Hypothalamus (tissue), 51 donors: ENCODE measurements at regions not wholly inside any gene's neighbourhood (a gene's known extent, or its start where the extent isn't known, plus 50 kb on each side); places are given as distances from the start of the nearest gene placed in this dataset.

Source experiments
- DNase-seq, 51 donors: peaks; one replicate each; lab custom pipeline; 2025; lab: John Stamatoyannopoulos, UW

DNA sequence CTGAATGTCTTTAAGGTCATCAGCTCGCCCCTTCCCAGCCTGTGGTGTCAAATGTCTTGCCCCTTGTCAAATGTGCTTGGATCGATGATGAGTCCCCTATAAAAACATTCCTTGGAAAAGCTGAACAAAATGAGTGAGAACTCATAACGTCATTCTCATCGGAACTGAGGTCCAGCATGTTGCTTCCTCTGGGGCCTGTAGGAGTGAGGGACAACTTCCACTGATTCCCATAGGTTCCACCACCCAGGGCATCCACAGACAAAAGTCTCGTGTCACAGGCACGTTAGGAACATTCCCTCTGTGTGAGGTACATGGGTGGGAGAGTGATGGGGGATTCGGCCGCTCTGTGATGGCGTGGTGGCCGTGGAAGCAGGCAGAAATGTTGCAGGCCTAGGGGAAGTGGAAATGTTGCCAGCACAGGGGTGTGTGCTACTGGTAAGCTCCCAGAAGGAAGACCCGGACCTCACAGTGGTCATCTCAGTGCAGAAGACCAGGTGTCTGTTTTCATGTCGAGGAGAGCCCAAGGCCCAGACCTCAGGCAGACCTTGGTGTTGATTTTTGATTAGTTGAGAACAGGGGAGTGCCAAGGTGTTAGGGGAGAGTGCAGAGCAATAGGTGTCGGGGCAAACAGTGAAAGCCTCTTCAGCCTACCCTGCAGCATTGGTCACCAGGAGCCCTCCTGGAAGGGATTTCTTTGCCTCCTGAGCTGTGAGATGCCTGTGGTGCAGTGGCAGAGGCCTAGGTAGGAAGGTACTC is 96.8 kb downstream of the SNRPN start:
- no peak for DNase-seq

DNA sequence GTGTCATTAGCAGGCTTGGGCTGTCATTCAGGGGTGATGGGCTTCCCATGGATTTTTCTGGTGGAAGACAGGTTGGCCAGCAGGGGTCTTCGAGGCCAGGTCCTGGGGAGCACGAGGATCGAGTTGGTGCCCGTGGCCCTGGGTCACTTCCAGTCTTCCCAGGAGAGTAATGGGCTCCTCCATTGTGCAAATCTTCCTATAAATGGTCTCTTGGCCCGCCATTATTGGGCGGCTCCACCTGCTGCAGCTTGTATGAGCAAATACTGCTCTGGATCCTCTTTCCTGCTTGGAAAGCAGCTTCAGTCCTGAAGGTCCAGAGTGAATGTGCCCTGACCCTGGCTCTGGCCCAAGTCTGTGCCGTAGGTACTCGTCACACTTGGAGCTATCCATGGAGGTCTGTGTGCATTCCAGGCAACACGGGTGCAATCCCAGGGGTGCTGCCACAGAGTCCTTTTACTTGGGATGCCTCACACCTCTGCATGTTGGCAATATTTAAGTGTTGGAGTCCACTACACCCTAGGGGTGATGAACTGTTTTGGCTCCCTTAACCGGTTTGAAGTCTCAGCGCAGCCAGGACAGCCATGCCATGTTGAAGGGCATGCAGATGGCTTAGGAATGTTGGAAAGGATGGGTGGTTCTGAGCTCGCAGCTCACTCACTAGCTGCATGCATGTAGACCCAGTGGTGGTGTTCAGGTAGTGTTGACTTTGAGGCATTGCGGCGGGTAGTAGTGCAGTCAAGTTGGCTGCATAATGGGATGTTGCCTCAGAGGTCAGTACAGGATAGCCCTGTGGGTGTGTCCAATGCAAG is 97.6 kb downstream of the SNRPN start:
- no peak for DNase-seq

DNA sequence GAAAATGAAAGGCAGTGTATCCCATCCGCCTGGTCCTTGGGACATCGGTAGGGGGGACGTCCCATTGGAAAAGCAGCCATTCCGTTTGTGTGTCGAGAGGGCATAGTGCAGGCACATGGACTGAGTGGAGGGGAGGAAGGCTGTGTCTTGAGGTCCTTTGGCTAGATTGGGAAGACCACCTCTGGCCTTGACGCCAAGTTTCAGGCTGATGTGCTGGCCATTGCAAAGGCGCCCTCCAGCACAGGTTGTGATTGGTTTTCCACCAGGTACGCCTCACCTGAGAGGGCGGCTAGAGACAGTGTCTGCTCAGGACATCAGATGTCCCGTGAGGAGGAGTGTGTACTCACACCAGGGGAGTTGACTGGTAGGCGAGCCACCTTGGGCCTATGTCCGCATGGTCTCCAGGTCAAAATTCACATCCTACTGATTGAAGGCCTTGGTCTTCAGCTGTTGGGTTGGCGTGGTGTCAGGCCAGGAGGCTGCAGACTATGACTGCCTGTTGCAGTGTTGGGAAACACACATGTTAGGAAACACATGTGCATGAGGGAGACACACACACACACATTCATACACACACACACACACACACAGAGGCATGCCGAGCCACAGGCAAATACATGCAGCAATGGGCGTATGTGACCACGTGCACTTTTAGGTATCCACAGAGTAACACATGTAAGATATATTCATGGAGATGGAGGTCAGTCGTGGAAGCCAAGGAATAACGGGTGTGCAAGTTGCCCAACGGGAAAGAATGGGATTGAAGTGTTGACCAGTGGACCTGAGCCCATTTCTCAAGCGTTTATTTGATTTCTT is 98.4 kb downstream of the SNRPN start:
- DNase-seq, result no peak

DNA sequence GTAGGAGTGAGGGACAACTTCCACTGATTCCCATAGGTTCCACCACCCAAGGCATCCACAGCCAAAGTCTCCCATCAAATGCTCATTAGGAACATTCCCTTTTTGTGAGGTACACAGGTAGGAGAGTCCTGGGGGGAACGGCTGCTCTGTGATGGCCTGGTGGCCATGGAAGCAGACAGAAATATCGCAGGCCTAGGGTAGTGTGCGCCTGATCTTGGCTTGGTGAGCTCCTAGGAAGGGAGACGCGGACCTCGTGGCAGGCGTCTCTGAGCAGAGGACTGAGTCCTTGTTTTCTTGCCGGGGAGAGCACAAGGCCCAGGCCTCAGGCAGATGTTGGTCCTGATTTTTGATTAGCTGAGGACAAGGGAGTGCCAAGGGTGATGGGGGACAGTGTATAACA is 99.5 kb downstream of the SNRPN start:
- no peak for DNase-seq

DNA sequence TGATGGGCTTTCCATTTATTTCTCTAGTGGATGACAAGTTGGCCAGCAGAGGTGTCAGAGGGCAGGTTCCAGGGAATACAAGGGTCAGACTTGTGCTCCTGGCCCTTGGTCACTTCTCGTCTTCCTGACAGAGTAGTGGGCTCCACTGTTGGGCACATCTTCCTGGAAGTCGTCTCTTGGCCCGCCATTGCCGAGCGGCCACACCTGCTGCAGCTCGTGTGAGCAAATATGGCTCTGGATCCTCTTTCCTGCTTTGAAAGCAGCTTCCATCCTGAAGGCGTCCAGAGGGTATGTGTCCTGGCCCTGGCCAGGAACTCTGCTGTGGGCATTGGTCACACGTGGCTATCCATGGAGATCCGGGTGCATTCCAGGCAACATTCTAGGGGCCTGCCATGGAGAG is 100.2 kb downstream of the SNRPN start:
- DNase-seq, result no peak

DNA sequence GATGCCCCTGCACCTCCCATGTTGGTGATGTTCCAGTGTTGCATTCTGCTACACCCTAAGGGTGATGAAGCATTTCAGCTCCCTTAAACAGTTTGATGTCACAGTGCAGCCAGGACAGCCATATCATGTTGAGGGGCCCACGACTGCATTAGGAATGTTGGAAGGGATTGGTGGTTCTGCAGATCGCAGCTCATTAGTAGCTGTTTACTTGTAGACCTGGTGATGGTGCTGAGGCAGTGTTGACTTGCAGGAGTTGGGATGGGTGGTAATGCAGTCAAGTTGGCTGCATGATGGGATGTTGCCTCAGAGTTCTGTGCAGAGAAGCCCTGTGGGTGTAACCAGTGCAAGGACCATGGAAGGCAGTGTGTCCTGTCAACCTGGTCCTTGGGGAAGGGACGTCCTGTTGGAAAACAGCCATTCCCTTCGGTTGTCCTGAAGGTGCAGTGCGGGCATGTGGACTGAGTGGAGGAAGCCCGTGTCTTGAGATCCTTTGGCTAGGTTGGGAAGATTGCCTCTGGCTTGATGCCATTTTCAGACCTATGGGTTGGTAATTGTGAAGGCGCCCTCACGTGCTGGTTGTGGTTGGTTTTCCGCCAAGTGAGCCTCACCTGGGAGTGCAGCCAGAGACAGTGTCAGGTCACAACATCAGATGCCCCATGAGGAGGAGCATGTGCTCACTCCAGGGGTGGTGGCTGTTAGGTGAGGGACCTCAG is 100.7 kb downstream of the SNRPN start:
- DNase-seq, result no peak

DNA sequence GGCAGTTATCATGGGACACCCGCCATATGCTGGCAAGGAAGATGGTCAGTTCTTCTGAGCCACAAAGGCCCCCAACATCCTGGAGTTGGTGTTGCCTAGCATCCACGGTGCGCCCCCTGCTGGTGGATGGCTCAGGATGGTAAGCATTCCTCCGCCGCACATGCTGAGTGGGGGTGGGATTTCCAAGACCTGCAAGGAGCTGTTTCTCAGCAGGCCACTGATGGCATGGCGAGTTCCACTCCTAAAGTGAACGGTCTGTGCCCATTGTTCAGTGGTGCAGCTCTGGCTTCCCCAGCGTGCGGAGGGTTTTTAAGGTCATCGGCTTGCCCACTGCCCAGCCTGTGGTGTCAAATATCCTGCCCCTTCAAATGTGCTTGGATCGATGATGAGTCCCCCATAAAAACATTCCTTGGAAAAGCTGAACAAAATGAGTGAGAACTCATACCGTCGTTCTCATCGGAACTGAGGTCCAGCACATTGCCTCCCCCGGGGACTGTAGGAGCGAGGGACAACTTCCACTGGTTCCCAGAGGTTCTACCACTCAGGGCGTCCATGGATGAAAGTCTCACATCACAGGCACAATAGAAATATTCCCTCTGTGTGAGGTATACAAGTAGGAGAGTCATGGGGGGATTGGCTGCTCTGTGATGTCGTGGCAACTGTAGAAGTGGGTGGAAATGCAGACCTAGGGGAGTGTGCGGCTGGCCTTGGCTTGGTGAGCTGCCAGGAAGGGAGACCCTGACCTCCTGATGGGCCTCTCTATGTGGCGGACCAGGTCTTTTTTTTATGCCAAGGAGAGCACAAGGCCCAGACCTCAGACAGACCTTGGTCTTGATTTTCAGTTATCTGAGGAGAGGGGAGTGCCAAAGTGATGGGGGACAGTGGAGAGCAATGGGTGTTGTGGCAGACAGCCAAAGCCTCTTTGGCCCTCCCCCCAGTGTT is 102.0 kb downstream of the SNRPN start:
- no peak for DNase-seq

DNA sequence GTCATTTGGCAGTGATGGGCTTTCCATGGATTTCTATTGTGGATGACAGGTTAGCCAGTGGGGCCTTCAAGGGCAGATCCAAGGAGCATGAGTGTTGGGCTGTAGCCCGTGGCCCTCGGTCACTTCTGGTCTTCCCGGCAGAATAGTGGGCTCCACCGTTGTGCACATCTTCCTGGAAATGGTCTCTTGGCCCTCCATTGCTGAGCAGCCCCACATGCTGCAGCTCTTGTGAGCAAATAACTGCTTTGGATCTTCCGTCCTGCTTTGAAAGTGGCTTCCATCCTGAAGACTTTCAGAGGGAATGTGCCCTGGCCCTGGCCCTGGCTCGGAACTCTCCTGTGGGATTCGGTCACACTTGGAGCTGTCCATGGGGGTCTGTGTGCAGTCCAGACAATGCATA is 102.8 kb downstream of the SNRPN start:
- no peak for DNase-seq

DNA sequence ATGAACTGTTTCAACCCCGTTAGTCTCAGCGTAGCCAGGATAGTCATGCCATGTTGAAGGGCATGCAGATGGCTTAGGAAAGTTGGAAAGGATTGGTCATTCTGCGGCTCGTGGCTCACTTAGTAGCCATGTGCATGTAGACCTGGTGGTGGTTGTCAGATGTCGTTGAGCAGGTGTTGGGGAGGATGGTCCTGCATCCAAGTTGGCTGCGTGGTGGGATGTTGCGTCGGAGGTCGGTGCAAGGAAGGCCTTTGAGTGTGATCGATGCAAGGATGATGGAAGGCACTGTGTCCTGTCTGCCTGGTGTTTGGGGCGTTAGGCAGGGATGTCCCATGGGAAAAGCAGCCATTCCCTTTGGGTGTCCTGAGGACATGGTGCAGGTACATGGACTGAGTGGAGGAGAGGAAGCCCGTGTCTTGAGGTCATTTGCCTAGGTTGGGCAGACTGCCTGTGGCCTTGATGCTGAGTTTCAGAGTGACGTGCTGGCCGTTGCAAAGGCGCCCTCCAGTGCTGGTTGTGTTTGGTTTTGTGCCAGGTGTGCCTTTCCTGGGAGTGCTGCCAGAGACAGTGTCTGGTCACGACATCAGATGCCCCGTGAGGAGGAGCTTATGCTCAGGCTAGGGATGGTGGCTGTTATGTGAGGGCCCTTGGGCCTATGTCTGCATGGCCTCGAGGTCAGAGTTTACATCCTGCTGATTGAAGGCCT is 103.4 kb downstream of the SNRPN start:
- no peak for DNase-seq

DNA sequence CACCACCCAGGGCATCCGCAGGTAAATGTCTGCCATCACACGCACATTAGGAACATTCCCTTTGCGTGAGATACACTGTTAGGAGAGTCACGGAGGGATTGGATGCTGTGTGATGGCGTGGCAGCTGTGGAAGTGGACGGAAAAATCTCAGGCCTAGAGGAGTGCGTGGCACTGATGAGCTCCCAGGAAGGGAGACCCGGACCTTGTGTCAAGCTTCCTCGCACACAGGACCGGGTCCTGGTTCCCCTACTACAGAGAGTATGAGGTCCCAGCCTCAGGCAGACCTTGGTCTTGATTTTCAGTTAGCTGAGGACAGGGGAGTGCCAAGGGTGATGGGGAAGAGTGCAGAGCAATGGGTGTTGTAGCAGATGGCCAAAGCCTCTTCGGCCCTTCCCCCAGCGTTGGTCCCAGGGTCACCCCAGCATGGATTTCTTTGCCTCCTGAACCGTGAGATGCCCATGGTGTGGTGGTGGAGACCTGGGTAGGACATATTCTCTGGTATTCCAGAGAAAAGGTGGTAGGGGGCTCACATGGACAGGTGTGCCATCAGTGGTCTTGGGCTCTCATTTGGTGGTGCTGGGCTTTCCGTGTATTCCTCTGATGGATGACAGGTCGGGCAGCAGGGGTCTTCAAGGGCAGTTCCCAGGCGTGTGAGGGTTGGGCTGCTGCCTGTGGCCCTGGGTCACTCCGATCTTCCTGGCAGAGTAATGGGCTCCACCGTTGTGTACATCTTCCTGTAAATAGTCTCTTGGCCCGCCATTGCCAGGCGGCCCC is 105.1 kb downstream of the SNRPN start:
- DNase-seq, result no peak

DNA sequence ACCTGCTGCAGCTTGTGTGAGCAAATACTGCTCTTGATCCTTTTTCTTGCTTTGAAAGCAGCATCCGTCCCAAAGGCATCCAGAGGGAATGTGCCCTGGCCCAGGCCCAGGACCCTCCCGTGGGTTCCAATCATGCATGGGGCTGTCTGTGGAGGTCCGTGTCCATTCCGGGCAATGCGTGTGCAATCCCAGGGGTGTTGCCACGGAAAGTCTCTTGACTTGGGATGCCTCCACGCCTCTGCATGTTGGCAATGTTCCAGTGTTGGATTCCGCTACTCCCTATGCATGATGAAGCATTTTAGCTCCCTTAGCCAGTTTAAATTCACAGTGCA is 105.7 kb downstream of the SNRPN start:
- DNase-seq, result no peak

DNA sequence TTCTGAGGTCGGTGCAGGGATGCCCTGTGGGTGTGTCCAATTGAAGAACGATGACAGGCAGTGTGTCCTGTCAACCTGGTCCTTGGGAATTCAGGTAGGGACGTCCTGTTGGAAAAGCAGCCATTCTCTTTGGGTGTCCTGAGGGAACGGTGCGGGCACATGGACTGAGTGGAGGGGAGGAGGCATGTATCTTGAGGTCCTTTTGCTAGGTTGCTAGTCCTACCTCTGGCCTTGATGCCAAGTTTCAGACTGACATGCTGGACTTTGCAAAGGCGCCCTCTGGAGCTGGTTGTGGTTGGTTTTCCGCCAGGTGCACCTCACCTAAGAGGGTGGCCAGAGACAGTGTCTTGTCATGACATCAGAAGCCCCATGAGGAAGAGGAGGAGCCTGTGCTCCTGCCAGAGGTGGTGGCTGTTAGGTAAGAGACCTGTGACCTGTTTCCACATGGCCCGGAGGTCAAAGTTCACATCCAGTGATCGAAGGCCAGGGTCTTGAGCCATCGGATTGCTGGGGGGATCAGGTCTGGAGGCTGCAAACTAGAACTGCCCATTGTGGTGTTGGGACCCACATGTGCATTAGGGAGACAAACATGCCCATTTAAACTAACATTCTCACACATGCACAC is 106.3 kb downstream of the SNRPN start:
- DNase-seq, result no peak

DNA sequence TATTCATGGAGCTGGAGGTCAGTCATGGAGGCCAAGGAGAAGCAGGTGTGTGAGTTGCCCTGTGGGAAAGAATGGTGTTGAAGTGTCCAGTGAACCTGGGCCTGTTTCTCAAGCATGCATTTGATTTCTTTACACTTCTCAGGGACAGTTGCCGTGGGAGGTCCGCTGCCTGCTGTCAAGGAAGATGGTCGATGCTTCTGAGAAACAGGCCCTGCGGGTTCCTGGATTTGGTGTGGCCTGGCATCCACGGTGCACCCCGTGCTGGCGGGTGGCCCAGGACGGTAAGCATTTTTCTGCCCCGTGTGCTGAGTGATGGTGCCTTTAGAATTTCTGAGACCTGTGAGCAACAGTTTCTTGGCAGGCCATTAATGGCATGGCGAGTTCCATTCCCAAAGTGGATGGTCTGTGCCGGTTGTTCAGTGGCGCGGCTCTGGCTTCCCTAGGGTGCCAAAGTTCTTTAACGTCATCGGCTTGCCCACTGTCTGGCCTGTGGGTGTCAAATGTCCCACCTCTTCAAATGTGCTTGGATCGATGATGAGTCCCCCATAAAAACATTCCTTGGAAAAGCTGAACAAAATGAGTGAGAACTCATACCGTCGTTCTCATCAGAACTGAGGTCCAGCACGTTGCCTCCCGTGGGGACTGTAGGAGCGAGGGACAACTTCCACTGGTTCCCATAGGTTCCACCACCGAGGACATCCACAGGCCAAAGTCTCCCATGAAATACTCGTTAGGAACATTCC is 107.2 kb downstream of the SNRPN start:
- no peak for DNase-seq

DNA sequence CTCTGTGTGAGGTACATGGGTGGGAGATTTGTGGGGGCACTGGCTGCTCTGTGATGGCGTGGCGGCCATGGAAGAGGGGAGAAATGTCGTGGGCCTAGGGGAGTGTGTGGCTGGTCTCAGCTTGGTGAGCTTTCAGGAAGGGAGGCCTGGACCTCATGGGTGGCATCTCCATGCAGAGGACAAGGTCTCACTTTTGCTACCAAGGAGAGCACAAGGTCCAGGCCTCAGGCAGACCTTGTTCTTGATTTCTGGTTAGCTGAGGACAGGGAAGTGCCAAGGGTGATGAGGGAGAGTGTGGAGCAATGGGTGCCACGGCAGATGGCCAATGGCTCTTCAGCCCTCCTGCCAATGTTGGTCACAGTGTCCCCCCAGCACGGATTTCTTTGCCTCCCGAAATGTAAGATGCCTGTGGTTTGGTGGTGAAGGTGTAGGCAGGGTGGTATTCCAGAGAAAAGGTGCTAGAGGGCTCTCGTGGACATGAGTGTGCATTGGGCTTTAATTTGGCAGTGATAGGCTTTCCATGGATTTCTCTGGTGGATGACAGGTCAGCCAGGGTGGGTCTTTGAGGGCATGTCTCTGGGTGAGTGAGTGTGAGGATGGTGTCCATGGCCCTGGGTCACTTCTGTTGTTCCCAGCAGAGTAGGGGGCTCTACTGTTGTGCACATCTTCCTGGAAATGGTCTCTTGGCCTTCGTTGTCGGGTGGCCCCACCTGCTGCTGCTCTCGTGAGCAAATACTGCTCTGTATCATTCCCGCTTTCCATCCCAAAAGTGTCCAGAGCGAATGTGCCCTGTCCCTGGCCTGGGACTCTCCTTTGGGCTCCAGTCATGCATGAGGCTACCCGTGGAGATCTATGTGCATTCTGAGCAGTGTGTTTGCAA is 108.0 kb downstream of the SNRPN start:
- no peak for DNase-seq

DNA sequence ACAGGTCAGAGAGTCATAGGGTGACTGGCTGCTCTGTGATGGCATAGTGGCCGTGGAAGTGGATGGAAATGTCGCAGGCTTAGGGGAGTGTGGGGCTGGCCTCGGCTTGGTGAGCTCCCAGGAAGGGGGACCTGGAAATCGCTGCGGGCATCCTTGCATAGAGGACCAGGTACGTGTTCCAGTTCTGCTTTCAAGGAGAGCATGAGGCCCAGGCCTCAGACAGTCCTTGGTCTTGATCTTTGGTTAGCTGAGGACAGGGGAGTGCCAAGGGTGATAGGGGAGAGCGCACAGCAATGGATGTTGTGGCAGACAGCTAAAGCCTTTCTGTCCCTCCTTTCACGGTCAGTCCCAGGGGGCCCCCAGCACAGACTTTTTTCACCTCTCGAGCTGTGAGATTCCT is 110.5 kb downstream of the SNRPN start:
- DNase-seq, result no peak

DNA sequence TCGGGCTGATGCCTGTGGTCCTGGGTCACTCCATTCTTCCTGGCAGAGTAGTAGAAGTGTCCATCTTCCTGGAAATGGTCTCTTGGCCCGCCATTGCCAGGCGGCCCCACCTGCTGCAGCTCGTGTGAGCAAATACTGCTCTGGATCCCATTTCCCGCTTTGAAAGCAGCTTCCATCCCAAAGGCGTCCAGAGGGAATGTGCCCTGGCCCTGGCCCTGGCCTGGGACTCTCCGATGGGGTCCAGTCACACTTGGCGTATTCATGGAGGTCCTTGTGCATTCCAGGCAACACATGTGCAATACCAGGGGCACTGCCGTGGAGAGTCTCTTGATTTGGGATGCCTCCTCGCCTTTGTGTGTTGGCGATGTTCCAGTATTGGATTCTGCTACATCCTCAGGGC is 111.1 kb downstream of the SNRPN start:
- DNase-seq, result no peak
